ENCODE measurements at regions not wholly inside any gene's neighbourhood (a gene's known extent, or its start where the extent isn't known, plus 50 kb on each side); places are given as distances from the start of the nearest gene placed in this dataset.
"Not testable (repeated sequence)": the region's sequence is repeated elsewhere in the genome, so short reads cannot be mapped to it uniquely, and the experiment has no call there.

DNA sequence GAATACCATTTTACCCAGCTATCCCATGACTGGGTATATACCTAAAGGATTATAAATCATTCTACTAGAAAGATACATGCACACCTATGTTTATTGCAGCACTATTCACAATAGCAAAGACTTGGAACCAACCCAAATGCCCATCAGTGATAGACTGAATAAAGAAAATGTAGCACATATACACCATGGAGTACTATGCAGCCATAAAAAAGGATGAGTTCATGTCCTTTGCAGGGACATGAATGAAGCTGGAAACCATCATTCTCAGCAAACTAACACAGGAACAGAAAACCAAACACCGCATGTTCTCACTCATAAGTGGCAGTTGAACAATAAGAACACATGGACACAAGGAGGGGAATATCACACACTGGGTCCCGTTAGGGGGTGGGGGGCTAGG is 191.9 kb upstream of the POU5F2 start:
- TF ChIP-seq, protein P1, sequence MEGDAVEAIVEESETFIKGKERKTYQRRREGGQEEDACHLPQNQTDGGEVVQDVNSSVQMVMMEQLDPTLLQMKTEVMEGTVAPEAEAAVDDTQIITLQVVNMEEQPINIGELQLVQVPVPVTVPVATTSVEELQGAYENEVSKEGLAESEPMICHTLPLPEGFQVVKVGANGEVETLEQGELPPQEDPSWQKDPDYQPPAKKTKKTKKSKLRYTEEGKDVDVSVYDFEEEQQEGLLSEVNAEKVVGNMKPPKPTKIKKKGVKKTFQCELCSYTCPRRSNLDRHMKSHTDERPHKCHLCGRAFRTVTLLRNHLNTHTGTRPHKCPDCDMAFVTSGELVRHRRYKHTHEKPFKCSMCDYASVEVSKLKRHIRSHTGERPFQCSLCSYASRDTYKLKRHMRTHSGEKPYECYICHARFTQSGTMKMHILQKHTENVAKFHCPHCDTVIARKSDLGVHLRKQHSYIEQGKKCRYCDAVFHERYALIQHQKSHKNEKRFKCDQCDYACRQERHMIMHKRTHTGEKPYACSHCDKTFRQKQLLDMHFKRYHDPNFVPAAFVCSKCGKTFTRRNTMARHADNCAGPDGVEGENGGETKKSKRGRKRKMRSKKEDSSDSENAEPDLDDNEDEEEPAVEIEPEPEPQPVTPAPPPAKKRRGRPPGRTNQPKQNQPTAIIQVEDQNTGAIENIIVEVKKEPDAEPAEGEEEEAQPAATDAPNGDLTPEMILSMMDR (optimal IDR thresholded peaks at IDR 0.05 in 1 of 3, IDR thresholded peaks at IDR 0.05 in 1 of 3, conservative IDR thresholded peaks at IDR 0.05 in 1 of 3; ENCODE audit: extremely low read depth in 1 of 3, insufficient read depth in 2 of 3, low read length in 3 of 3), result not testable (repeated sequence)
- not testable (repeated sequence) for TF ChIP-seq EZH2 (IDR thresholded peaks at IDR 0.05; ENCODE audit: low read length)

Measured in keratinocyte (primary cell).